GM21825 (cell line): ENCODE measurements at regions not wholly inside any gene's neighbourhood (a gene's known extent, or its start where the extent isn't known, plus 50 kb on each side); places are given as distances from the start of the nearest gene placed in this dataset.
"Not testable (repeated sequence)": the region's sequence is repeated elsewhere in the genome, so short reads cannot be mapped to it uniquely, and the experiment has no call there.

Experiments
- ATAC-seq: cut with Tn5 transposase; IDR thresholded peaks from one replicate; pipeline ENCODE4 v1.9.1; 2021; ENCODE audit warnings: mild to moderate bottlenecking, moderate library complexity; ENCODE audit not compliant: unreplicated experiment

DNA sequence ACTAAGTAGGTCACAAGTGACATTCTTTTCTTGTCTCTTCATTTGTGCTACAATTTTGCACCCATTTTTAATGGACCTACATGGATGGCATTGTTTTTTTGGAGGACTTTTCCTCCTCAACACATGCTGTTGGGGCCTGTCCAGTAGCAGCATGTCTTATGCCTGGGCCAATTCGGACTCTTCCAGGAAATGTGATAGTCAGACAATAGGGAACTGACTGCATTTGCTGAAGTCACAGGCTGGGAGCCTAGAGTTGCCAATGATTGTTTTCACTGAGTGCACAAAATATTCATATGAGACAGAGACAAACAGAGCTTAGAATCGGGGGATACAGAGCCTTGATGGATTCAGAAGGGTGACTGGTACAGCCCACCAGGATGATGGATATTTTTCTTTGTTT, 867.3 kb upstream of the GOT2 start:
- ATAC-seq: no peak

- no peak for ATAC-seq
Observed at GRCh38 chr16:59597269-59597668, 863.2 kb upstream of the GOT2 start.

DNA sequence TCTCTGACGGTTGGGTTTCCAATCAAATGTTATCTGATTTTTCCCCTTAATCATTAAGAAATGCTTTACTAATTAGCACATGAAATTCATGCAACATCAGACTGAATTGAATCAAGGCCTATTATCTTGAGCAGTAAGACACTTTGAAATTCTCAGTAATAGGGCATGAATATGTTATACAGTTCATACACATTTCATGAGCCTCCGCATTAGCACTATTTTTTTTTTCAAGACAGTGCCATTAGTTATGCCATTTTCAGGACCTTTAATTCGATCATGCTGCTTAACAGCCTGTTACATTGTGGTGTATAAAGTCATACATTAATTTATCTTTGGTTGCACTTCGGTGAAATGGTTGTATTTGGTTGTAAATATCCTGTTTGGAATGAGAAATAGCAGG, 862.6 kb upstream of the GOT2 start:
- no peak for ATAC-seq

DNA sequence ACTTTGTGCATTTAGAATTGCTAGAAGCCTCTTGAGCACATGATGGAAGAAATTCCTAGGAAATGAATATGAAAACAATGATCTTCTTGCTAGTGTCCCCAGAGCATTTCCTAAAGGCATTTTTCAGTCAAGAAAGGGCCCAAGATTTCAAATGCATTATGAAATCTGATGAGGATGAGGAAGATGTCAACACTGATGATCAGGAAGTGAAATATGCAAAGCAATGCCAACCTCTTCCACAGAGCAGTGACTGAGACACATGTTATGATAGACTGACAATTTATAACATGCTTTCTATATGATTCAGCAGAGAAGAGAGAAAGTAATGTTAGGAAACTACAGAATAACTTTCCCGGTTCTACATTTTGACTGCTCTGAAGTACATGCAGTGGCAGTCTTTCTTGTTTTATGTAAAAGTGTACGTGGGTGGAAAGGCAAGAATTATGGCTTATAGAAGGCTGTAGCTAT, 859.1 kb upstream of the GOT2 start:
- ATAC-seq: no peak

- no peak for ATAC-seq
Observed at GRCh38 chr16:59591480-59591879, 857.4 kb upstream of the GOT2 start.

DNA sequence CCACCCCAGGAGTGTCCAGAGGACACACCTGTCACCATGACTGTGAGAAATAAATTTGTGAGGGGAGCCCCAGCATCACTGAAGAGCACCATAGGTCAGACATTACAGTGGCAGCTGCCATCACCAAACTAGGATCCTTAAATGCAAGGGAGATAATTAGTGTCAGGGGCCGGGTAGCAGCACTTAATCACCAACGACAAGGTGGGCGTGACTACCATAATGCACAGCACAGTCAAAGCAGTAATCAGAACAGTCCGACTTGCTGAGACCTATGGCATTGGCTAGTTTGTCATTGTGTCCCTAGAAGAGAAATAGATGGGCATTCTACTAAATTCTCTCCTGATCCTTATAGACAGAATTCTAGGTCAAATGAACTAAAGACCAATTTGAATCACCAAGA, 856.7 kb upstream of the GOT2 start:
- no peak for ATAC-seq

DNA sequence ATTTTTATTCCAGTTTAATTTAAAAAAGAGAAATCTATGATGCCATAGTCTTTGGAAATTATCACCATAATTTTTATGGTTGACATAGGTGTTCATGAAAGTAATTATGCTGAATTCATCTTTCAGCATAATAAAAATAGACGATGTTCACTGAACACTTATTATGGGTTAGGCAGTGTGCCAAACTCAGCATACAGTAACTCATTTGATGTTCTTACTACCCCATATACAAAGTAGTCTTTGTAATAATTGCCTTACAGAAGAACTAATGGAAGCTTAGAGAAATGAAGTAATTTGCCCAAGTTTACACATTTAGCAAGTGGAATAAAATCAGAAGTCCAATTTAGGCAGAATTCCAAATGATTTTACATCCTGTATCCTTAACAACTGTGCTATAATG, 852.2 kb upstream of the GOT2 start:
- no peak for ATAC-seq

GRCh38 chr16:59574296-59574695, 840.2 kb upstream of the GOT2 start:
- no peak for ATAC-seq

GRCh38 chr16:59573528-59574271, 839.6 kb upstream of the GOT2 start:
- no peak for ATAC-seq

DNA sequence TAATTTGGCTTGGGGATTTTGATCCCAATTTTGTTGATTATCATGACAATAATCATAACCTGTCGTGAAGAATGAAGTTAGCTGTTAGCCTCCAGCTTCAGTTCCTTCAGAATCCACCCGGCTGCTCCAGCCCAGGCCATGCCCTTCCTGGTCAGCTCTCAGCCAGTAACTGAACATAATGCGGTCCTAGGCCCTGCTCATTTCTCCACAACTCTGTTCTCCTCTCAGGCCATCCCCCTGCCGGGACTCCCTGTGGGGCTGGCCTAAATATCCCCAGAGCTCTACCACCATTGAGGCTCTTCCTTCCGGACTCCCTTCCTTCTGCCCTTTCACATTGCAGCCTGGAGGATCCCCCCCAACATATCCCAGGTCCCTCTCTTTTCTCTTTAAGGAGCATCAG, 833.4 kb upstream of the GOT2 start:
- no peak for ATAC-seq

DNA sequence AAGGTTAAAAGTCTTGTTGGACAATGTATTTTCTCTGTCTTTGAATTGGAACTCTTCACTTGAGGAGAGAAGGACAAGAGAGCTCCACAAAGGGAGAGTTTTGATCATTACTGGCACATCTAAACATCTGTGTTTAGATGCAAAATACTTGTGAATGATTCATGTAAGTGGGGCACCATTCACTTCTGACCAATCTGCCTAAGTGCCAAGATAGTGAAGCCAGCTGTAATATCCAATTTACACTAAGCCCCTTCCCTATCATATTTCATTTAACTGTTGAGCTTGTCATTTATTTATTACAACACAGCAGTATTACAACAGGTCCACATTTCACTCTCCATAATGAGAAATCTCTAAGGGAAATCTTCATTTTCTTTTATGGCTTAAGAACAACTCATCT, 832.3 kb upstream of the GOT2 start:
- no peak for ATAC-seq

GRCh38 chr16:59558679-59559078, 824.6 kb upstream of the GOT2 start:
- no peak for ATAC-seq

DNA sequence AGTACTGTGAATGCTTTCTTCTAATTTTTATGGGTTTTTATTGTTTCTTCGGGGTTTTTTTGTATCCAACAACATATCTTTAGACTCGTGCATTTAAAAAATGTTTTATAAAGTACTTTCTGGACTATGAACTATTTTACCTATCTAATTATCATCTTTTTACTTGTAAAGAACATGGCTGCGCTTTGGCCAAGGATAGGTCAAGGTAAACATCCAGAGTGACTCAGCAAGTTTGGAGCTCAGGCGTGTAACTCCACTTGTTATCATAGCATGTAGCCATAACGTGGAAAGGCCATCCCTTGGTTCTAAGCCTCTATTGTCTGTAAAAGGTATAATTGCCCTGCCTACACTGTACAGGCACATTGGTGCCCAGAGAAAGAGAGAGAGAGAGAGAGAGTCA, 818.0 kb upstream of the GOT2 start:
- ATAC-seq: no peak

DNA sequence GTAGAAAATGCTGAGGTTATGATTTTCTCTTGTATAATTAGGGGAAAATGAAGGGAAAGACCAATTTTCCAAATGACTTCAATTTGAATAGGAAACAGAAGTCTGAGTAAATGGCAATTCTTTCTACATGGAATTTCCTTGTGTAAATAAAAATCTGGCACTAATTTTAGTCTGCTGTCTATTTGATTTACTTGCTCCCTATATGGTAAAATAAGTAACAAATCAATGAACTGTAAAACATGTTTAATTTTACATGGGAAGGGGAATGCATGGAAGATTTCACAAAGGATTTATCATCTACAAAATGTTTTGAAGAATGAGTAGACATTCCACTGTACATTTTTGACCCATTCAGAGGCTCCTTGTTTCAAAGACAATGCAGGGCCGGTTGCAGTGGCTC, 811.6 kb upstream of the GOT2 start:
- no peak for ATAC-seq

GRCh38 chr16:59543641-59544040, 809.5 kb upstream of the GOT2 start:
- ATAC-seq: no peak

DNA sequence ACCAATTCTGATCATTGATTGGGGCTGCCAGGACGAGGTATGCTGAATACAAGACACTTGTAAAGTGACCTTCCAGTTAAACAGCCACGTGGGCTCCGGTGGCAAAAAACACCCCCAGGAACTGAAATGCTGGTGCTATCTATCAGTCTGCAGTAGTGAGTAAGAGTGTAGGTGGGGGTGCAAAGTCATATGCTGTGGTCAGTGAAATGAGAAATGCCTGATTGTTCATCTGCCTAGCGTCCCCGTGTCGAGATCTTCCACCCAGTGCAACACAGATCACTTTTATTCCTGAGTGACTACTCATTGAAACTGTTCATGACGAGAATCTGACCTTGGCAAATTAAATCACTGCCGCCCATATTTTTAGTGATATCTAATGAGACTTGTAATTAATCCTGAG, 806.5 kb upstream of the GOT2 start:
- ATAC-seq: no peak

DNA sequence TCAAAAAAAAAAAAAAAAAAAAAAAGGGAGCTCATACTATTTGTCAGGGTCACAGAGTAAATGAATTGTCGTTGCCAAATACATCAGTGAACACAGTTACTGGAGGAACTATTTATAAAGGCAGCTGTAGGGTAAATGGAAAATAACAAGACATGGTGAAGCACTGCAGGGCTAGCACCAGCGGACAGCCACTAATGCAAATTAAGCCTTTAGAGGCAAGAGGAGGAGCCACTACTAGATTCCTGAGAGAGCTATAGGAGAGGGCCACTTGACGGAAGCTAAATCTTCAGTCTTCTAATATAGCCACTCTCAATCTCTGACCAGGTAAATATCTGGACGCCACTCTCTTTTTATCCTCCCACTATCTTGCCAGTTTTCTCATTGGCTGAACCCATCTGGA, 801.2 kb upstream of the GOT2 start:
- no peak for ATAC-seq

DNA sequence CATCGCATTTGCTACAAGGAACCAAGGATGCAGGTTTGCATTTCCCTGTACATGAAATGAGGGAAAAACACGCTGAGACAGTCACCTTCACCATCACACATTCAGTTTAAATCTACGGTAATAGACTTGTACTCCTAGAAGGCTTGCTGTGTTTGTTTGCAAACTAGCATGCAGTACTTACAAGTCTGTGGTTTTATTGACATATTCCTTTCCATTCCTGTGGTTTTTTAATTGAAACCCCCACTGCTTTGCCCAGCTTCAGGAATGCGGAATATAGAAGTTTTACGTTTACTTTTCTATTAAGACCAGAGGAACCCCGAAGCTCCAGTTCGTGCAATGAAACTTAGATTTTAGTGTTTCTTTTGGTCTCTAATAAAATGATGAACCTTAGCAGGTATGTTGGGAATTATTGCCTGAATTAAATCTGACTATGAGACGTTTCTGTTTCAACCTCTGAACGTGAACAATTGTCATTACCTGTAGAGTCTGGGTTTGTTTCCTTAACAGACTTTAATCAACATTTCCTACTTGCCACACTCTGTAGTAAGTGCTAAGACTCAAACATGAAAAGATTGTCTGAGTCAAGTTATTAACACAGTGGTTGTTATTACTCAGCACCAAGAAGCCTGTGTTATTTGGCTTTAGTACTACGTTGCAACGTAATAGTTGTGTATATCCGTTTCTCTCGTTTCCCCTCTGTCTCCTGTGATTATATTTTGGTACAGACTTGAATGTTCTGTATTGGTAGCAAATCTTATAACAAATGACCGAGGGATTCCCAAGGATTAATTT, 793.3 kb upstream of the GOT2 start:
- ATAC-seq: no peak

DNA sequence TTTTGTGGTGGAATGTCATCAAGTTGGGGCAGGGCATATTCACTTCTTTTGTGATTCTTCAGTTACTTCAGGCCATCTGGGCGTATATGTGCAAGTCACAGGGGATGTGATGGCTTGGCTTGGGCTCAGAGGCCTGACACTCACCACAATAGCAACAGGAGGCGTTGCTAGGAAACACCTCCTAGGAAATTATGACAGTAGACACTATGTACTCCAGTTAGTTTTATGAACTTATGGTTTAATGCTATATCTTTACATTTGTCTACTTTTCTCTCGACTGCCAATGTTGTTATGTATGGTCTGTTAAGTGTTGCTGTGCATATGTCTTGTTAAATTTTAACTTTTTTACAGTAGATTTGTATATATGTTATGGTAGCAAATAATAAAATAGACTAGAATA, 788.7 kb upstream of the GOT2 start:
- no peak for ATAC-seq

DNA sequence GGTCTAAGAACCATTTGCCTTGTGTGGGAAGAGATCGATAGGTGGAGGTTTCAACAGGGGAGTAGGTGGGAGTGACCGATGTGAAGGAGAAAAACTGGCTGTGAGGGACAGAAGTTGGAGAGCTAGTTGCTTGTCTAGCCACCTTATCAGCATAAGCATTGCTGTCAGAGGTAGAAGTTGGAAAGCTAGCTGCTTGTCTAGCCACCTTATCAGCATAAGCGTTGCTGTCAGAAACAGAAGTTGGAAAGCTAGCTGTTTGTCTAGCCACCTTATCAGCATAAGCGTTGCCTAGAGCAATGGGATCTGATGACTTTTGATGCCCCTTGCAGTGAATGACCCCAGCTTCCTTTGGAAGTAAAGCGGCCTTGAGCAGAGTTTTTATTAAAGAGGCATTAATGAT, 784.6 kb upstream of the GOT2 start:
- not testable (repeated sequence) for ATAC-seq

DNA sequence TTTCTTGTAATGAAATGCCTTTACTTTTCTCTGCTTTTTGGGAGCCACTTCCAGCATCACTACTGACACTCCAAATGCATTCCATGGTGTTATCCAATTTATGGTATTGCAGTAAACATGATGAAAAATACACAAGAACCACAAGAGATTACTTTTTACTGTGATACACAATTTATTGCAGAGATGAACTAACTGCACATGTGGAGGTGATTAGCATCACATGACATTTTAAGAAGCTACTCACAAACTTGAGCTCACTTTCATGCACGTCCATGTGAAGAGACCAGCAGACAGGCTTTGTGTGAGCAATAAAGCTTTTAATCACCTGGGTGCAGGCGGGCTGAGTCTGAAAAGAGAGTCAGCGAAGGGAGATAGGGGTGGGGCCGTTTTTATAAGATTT, 780.5 kb upstream of the GOT2 start:
- ATAC-seq: no peak

GRCh38 chr16:59510008-59510424, 775.9 kb upstream of the GOT2 start:
- no peak for ATAC-seq
